IPS-18a (cell line): ENCODE measurements at regions not wholly inside any gene's neighbourhood (a gene's known extent, or its start where the extent isn't known, plus 50 kb on each side); places are given as distances from the start of the nearest gene placed in this dataset.

Experiments
- H3K27ac ChIP-seq: one replicate; pipeline ENCODE4 v1.5.1; 2013; ENCODE audit warnings: low read length
- H3K27me3 ChIP-seq: one replicate; pipeline ENCODE4 v1.6.1; 2013; ENCODE audit warnings: mild to moderate bottlenecking, low read length; ENCODE audit not compliant: control insufficient read depth, insufficient read depth
- H3K36me3 ChIP-seq: one replicate; pipeline ENCODE4 v1.6.1; 2013; ENCODE audit warnings: low read depth, low read length; ENCODE audit not compliant: control insufficient read depth
- H3K4me1 ChIP-seq: one replicate; pipeline ENCODE4 v1.6.1; 2013; ENCODE audit warnings: low read depth, low read length; ENCODE audit not compliant: control insufficient read depth
- H3K4me3 ChIP-seq: one replicate; pipeline ENCODE4 v1.5.1; 2013; ENCODE audit warnings: low read length
- H3K9ac ChIP-seq: one replicate; pipeline ENCODE4 v1.6.1; 2013; ENCODE audit warnings: mild to moderate bottlenecking, low read length, moderate library complexity
- H3K9me3 ChIP-seq: one replicate; pipeline ENCODE4 v1.6.1; 2013; ENCODE audit warnings: low read depth, low read length; ENCODE audit not compliant: control insufficient read depth

- H3K4me3 ChIP-seq, result no peak overlapping the region
- no peak overlapping the region for H3K27ac ChIP-seq
- H3K9me3 ChIP-seq, result no peaks in the 10 kb centered on the region
- no peaks in the 10 kb centered on the region for H3K4me1 ChIP-seq
- H3K9ac ChIP-seq, result no peak overlapping the region
- no peaks in the 10 kb centered on the region for H3K27me3 ChIP-seq
- no peaks in the 10 kb centered on the region for H3K36me3 ChIP-seq
Observed at GRCh38 chr2:12816379-12817306, 99.9 kb downstream of the TRIB2 start.

- H3K4me1 ChIP-seq, result no peaks in the 10 kb centered on the region
- H3K4me3 ChIP-seq, result no peak overlapping the region
- no peak overlapping the region for H3K9ac ChIP-seq
- H3K27me3 ChIP-seq, result no peaks in the 10 kb centered on the region
- H3K36me3 ChIP-seq, result no peaks in the 10 kb centered on the region
- H3K9me3 ChIP-seq, result no peaks in the 10 kb centered on the region
- H3K27ac ChIP-seq, result no peak overlapping the region
Observed at GRCh38 chr2:12817870-12818269, 101.1 kb downstream of the TRIB2 start.

DNA sequence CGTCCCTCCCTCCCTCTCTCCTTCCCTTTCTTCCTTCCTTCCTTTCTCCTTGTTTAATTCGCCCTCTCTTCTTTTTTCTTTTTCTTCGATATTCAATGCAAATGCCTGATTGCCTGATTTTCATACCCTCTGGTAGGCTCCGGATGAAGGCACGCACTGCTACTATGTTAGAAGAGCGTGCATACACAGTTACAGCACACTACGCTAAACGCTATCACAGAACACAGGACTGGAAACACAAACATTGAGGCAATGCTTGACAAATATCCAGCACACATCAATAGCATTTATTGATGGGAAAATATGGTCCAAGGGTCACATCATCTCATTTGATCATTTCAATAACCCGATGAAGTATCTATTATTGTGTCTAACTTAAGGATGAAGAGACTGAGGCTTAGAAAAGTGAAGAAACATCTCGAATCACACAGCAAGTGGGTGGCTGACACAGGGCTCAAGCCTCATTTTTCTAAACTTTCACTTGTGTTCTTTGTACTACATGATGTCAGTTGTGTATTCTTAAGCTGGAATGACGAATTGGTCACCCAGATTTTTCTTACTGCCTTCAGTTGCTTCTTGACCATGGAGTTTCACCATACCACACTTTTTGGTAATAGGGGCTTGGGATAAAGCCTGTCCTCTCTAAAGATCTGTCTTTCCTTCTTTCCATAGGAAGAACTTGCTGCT, 101.8 kb downstream of the TRIB2 start:
- no peaks in the 10 kb centered on the region for H3K27me3 ChIP-seq
- H3K9me3 ChIP-seq, result no peaks in the 10 kb centered on the region
- H3K9ac ChIP-seq, result no peak overlapping the region
- H3K4me1 ChIP-seq, result no peaks in the 10 kb centered on the region
- H3K4me3 ChIP-seq, result no peak overlapping the region
- no peak overlapping the region for H3K27ac ChIP-seq
- H3K36me3 ChIP-seq, result no peaks in the 10 kb centered on the region

DNA sequence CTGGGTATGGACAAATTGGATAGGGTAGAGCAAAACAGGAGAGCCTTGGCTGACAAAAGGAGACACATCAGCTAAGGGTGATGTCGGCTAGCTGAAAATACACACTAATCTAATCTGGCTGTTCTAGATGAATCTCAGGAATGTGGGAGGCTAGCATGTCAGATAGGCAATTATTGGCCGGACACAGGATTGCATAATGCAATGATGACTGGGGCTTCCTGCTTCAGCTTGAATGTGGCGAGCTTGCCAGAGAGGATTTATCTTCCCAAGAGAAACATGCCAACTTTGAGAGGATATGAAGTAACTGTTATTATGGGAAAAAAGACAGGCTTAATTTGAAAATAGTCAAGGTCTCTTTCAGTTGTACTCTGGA, 102.4 kb downstream of the TRIB2 start:
- no peak overlapping the region for H3K4me3 ChIP-seq
- no peaks in the 10 kb centered on the region for H3K9me3 ChIP-seq
- no peak overlapping the region for H3K9ac ChIP-seq
- H3K27me3 ChIP-seq, result no peaks in the 10 kb centered on the region
- H3K4me1 ChIP-seq, result no peaks in the 10 kb centered on the region
- H3K27ac ChIP-seq, result no peak overlapping the region
- H3K36me3 ChIP-seq, result no peaks in the 10 kb centered on the region

DNA sequence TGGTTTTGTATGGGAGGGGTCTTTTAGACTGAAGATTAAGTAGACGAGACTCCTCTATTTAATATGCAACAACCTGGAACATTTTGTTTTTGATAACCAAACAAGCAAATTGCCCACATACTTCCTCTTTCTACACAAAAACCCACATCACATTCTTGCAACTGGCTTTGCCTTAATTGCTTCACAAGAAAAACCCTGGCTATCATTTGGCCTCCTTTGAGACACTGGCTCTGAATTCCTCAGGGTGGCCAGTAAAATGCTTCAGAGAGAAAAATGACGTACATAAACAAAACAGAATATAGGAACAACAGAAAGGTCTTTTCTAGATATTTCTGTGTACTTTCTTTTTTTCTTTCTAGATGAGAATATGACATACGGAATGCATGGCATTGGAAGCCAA, 103.0 kb downstream of the TRIB2 start:
- Histone ChIP-seq H3K36me3 (no peaks in the 10 kb centered on the region), H3K27me3 (no peaks in the 10 kb centered on the region), H3K9me3 (no peaks in the 10 kb centered on the region), H3K4me1 (no peaks in the 10 kb centered on the region), H3K9ac (no peak overlapping the region), H3K4me3 (no peak overlapping the region), H3K27ac (no peak overlapping the region)

GRCh38 chr2:12821656-12822055, 104.9 kb downstream of the TRIB2 start:
- Histone ChIP-seq H3K36me3 (no peaks in the 10 kb centered on the region), H3K9me3 (no peaks in the 10 kb centered on the region), H3K27me3 (no peaks in the 10 kb centered on the region), H3K27ac (no peak overlapping the region), H3K9ac (no peak overlapping the region), H3K4me3 (no peak overlapping the region), H3K4me1 (no peaks in the 10 kb centered on the region)

DNA sequence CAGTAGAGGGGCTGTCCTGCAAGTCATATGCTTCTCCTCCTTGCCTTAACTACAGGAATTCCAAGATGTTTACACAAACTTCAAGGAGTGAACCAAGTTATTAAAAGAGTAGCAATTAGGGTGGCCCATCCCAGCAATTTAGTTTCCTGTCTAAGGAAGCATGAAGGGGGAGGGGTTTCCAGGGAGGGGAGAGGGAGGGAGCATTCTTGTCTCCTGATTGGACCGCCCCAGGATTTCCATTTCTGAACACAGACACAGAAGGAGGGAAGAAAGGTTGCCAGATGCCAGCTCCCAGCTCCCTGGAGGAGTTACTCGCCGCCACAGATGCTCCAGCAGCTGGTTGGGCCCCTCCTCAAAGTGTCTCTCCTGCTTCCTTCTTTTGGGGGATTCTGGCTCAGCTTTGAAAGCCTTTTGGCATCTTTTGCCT, 107.6 kb downstream of the TRIB2 start:
- Histone ChIP-seq H3K9ac (no peak overlapping the region), H3K27ac (no peak overlapping the region), H3K4me1 (peaks cover 7% of the 10 kb centered on the region), H3K27me3 (no peaks in the 10 kb centered on the region), H3K4me3 (no peak overlapping the region), H3K9me3 (no peaks in the 10 kb centered on the region), H3K36me3 (no peaks in the 10 kb centered on the region)

GRCh38 chr2:12824778-12825379, 108.1 kb downstream of the TRIB2 start:
- H3K9me3 ChIP-seq, result no peaks in the 10 kb centered on the region
- no peak overlapping the region for H3K27ac ChIP-seq
- H3K4me1 ChIP-seq, result peaks cover 7% of the 10 kb centered on the region
- no peak overlapping the region for H3K4me3 ChIP-seq
- H3K36me3 ChIP-seq, result no peaks in the 10 kb centered on the region
- no peaks in the 10 kb centered on the region for H3K27me3 ChIP-seq
- no peak overlapping the region for H3K9ac ChIP-seq

DNA sequence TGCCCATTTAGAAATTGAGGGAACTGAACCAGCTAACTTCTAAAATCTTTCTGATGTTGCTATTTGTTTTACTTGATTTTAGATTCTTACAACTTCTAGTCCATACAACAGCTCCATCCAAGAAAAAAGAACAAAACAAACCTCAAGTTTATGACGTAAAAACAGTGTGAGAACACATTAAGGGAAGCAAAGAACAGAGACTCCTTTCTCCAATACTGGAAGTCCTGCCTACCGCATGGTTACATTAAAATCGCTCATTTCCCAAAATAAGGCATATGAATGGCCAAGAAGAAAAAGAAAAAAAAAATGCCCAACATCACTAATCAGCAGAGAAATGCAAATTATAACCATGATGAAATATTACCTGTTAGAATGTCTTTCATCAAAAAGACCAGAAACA, 110.0 kb downstream of the TRIB2 start:
- H3K4me3 ChIP-seq, result no peak overlapping the region
- no peaks in the 10 kb centered on the region for H3K9me3 ChIP-seq
- H3K36me3 ChIP-seq, result no peaks in the 10 kb centered on the region
- no peak overlapping the region for H3K9ac ChIP-seq
- H3K27ac ChIP-seq, result no peak overlapping the region
- no peaks in the 10 kb centered on the region for H3K27me3 ChIP-seq
- H3K4me1 ChIP-seq, result peaks cover 7% of the 10 kb centered on the region

DNA sequence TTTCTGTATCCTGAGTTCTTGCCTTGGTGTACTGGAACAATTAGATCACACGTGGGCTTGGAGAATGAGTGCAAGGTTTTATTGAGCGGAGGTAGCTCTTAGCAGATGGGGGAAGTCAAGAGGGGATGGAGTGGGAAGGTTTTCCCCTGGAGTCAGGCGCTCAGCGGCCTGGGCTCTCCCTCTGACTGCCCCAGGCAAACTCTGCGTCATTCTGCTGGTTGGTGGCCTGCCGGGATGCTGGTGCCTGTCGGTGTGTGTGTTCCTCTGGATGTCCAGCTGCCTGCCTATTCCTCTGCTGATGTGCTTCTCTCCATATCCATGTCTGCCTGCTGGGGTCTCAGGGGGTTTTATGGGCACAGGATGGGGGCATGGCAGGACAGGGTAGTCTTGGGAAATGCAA, 111.0 kb downstream of the TRIB2 start:
- no peak overlapping the region for H3K9ac ChIP-seq
- H3K4me1 ChIP-seq, result peaks cover 7% of the 10 kb centered on the region
- H3K9me3 ChIP-seq, result no peaks in the 10 kb centered on the region
- no peak overlapping the region for H3K4me3 ChIP-seq
- no peaks in the 10 kb centered on the region for H3K27me3 ChIP-seq
- no peaks in the 10 kb centered on the region for H3K36me3 ChIP-seq
- H3K27ac ChIP-seq, result no peak overlapping the region

DNA sequence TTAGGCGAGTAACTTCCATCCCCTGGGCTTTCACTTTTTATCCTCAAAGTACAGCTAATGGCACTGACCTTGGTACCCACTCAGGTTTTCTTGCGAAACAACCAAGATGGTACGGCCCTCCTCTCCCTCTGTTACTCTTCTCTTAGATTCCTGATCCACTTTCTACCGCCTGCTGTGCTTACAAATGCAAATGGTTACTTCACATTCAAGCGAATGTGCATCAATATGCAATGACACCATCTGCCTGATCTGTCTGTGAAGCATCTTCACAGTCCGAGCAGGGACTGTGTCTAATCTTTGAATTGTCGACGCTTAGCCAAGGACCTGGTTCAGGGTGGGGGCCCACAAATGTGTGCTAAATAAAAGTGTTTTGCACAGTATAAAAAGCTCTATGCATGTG, 112.2 kb downstream of the TRIB2 start:
- peaks cover 7% of the 10 kb centered on the region for H3K4me1 ChIP-seq
- H3K36me3 ChIP-seq, result no peaks in the 10 kb centered on the region
- no peaks in the 10 kb centered on the region for H3K27me3 ChIP-seq
- H3K9ac ChIP-seq, result no peak overlapping the region
- H3K9me3 ChIP-seq, result no peaks in the 10 kb centered on the region
- no peak overlapping the region for H3K4me3 ChIP-seq
- H3K27ac ChIP-seq, result no peak overlapping the region
